ENCODE measurements at regions not wholly inside any gene's neighbourhood (a gene's known extent, or its start where the extent isn't known, plus 50 kb on each side); places are given as distances from the start of the nearest gene placed in this dataset.

DNA sequence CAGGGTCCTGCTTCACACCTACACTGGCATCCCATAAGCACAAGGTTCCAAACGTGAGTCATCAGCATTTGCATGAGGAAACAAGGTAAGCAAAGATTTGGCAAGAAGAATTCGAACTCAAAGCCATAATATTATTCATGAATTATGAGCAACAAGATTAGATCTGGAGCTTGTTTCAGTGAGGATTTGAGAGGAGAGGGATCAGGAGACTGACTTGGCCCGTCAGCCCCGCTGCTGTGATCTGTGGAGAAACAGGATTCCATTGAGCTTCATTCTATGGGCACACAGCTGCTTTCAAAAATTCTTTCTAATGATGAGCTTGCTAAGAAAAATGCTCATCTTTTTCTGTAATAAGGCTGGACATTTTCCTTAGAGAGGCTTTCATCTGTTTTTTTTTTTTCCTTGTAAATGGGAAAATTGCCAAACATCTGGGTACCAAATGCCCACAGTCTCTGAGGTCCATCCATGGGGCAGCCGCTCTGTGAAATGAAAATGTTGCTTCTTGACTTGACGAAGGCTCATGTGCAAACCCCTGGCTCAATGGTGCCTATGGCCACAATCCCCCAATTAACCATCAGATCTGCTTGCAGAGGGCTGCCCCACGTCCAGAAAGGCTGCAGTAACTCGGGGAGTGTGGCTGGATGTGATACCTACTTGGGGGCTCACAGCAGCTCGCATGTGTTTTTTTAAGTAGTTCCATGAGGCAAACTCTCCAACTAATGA is 179.3 kb downstream of the TMEM18 start:
- TF ChIP-seq, protein P1, sequence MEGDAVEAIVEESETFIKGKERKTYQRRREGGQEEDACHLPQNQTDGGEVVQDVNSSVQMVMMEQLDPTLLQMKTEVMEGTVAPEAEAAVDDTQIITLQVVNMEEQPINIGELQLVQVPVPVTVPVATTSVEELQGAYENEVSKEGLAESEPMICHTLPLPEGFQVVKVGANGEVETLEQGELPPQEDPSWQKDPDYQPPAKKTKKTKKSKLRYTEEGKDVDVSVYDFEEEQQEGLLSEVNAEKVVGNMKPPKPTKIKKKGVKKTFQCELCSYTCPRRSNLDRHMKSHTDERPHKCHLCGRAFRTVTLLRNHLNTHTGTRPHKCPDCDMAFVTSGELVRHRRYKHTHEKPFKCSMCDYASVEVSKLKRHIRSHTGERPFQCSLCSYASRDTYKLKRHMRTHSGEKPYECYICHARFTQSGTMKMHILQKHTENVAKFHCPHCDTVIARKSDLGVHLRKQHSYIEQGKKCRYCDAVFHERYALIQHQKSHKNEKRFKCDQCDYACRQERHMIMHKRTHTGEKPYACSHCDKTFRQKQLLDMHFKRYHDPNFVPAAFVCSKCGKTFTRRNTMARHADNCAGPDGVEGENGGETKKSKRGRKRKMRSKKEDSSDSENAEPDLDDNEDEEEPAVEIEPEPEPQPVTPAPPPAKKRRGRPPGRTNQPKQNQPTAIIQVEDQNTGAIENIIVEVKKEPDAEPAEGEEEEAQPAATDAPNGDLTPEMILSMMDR (IDR thresholded peaks at IDR 0.05) = no peak
- TF ChIP-seq POLR2A (IDR thresholded peaks at IDR 0.05) = no peak

Data from thyroid gland (tissue), 4 donors.